Ecto neural progenitor cell (in vitro differentiated cells): ENCODE measurements at regions not wholly inside any gene's neighbourhood (a gene's known extent, or its start where the extent isn't known, plus 50 kb on each side); places are given as distances from the start of the nearest gene placed in this dataset.

Source experiments
- DNase-seq: peaks from one replicate; pipeline ENCODE4 v3.0.0-alpha.2; 2018; ENCODE audit warnings: low spot score

DNA sequence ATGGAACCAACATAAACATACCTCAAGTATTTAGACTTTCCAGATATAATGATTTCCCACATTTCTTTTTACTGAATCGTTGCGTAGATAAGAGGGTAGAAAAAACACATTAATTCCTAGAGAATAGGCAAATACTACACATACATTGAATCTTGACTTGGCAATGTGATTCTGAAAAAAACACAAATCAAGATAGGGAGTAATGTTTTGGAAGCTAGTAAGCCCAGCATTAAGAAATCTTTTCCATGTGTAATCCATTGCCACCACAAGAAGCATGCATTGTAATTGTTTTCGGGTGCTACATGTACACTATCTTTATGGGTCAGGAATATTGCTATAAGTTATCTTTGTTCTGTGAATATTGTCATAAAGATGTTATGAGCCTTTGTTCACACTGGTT is 269.8 kb upstream of the PDGFD start:
- no peak for DNase-seq

DNA sequence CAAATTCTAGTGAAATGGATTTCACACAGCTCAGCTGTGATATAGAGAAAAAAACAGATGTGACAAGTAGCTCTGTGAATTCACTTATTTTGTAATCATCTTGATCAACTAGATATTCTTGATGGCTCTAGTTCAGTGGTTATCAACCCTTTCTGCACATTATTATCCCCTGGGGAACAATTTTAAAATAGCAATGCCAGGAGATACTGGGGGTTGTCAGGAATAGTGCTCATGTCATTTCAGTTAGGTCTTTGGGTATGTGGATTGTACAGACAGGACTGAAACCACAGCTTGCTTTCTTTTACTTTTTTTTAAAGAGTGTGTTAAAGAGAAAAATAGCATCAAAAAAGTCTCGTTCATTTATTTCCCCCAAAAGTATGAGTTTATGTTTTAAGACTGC is 269.0 kb upstream of the PDGFD start:
- no peak for DNase-seq

- no peak for DNase-seq
These were observed 268.6 kb upstream of the PDGFD start for GRCh38 chr11:104432526-104432925.

DNA sequence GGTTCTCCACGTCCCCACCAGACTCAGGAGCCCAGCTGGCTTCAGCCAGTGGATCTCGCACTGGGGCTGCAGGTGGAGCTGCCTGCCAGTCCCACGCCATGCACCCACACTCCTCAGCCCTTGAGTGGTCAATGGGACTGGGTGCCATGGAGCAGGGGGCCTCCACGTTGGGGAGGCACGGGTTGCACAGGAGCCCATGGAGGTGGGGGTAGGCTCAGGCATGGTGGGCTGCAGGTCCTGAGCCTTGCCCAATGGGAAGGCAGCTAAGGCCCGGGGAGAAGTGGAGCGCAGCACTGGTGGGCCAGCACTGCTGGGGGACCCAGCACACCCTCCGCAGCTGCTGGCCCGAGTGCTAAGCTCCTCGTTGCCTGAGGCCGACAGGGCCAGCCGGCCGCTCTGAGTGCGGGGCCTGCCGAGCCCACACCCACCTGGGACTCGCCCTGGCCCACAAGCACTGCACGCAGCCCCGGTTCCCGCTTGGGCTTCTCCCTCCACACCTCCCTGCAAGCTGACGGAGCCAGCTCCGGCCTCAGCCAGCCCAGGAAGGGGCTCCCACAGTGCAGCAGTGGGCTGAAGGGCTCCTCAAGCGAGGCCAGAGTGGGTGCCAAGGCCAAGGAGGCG is 258.5 kb upstream of the PDGFD start:
- DNase-seq, result no peak

GRCh38 chr11:104410336-104410735 is 246.4 kb upstream of the PDGFD start:
- no peak for DNase-seq

GRCh38 chr11:104408630-104409029 is 244.7 kb upstream of the PDGFD start:
- DNase-seq, result no peak

DNA sequence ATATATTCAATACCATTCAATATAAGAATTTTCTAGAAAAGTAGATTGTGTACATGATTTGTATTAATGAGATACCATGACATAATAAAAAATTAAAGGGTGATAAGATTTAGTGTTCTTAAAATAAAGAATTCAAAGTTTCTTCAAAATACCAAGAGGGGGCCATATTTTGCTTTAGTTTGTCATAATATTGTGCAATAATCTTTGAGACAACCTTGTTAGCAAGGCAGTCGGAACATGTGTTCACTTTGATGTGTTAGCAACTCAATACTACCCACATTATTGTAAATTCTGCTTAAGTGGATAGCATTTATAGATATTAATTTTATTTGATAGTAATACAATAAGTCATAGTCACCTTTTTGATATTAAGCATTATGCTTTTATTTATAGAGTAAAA is 241.3 kb upstream of the PDGFD start:
- no peak for DNase-seq

DNA sequence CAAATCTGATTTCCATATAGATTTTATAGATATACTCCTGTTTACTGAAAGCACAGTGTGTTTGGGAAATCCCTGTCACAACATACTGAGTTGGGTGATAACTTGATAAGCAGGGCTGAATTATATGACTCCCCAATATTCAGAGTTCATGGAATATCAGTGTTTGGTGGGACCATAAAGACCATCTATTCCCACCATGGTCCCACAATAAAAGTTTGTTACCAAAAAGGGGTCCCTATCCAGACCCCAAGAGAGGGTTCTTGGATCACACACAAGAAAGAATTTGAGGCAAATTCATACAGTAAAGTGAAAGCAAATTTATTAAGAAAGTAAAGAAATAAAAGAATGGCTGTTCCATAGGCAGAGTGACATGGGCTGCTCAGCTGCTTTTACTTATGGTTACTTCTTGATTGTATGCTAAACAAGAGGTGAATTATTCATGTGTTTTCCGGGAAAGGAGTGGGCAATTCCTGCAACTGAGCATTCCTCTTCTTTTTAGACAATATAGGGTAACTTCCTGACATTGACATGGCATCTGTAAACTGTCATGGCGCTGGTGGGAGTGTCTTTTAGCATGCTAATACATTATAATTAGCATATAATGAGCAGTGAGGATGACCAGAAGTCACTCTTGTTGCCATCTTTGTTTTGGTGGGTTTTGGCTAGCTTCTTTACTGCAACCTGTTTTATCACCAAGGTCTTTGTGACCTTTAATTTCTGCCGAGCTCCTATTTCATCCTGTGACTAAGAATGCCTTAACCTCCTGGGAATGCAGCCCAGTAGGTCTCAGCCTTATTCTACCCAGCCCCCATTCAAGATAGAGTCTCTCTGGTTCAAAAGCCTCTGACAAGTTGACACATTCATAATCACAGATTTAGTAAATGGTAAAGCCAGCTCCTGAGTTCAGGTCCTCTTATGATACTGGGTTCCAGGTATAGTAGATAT is 240.6 kb upstream of the PDGFD start:
- DNase-seq, result no peak

DNA sequence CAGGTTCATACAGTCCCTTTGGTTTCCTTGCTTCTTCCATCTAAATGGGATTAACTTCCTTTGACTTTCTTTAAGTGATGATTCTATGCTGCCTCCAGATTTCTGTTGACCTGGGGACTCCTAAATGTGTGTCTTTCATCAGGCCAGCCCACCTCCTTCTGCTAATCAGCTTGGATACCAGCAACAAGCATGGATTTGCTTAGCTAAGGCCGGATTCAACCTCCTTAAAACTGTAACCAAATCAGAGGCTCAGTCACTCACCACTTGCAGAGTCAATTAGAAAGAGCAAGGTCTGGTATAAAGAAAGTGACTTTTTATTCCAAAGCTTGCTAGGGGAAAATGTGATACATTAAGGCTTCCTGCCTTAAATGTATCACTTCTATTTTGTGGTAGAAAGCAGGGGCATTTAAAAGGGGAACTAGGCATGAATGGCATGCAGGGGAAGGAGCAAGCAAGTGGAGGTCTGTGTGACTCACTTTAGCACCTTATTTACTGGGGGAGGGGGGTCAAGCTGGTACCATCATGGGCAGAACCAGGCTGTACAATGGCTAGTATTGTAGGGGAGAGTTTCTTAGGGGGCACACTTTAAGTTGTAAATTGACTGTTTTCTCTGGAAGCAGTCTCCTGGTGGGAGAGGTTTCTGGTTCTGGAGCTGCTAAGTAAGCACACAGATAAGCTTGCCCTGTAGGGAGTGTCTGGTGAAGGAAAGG is 239.0 kb upstream of the PDGFD start:
- no peak for DNase-seq

GRCh38 chr11:104394508-104394907 is 230.6 kb upstream of the PDGFD start:
- DNase-seq, result no peak

- DNase-seq, result no peak
These were observed 226.7 kb upstream of the PDGFD start for GRCh38 chr11:104390651-104391050.

GRCh38 chr11:104385884-104386283 is 221.9 kb upstream of the PDGFD start:
- DNase-seq, result no peak

DNA sequence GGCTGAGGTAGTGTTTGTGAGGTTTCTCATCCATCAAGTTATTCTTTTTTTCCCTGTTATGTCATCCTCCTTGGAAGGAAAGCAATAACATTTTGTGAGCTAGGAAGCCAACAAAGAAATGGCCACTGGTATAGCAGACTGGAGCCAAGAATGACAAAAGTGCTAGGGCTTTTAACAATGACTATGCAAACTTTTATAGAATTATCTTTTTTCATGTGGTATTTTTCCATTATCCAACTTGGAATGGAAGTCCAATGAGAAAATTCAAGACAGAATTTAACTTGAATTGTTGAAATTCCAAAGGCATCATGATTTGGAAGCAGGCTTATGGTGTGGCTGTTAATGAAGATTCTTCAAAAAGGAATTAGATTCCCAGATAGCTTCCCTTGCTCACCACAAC is 216.4 kb upstream of the PDGFD start:
- DNase-seq, result no peak

- DNase-seq, result no peak
These were observed 208.2 kb upstream of the PDGFD start for GRCh38 chr11:104372111-104372510.

GRCh38 chr11:104370478-104370877 is 206.5 kb upstream of the PDGFD start:
- DNase-seq, result no peak

DNA sequence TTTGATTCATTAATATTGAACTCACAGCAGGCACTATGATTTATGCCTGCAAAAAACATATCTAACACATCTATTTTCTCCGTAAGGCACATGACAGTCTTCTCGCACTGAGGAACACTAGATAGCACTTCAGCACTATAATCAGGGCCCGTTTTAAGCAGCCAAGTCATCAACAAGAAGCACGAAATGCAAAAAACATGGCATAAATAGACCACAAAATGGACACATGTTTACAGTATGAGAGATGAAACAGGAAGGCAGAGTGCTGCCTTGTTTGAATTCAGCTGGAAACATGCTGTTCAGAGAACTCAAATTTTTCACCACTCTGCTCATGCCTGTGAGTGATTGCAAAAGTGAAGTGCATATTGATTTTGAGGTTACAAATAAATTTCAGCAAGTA is 205.8 kb upstream of the PDGFD start:
- DNase-seq, result no peak

GRCh38 chr11:104366321-104366734 is 202.4 kb upstream of the PDGFD start:
- no peak for DNase-seq

DNA sequence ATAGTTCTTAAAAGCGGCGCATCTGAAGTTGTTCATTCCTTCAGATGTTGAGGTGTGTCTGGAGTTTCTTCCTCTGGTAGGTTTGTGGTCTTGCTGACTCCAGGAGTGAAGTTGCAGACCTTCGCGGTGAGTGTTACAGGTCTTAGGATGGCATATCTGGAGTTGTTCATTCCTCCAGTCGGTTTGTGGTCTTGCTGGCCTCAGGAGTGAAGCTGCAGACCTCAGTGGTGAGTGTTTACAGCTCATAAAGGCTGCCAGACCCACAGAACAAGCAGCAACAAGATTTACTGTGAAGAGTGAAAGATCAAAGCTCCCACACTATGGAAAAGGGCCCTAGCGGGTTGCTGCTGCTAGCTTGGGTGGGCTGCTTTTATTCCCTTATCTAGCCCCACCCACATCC is 201.7 kb upstream of the PDGFD start:
- DNase-seq, result no peak

- DNase-seq, result no peak
These were observed 198.0 kb upstream of the PDGFD start for GRCh38 chr11:104361975-104362374.

GRCh38 chr11:104352036-104352435 is 188.1 kb upstream of the PDGFD start:
- no peak for DNase-seq

DNA sequence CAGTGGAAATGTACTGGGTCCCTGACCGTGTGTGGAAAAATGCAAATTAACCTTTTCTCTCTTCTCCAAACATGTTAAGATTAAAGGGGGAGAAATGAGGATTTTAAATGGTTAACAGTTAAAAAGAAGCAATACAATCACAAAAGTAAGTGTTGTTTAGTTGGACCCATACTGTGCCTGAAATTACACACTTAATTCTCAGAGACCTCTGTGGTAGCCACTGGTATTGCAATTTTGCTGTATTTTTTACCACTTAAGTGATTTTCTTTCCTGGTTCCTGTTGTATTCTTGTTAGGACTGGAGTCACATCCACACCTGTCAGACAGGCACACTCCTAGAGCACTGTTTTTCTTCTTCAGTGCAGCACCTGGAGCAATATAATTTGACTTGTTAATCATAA is 179.6 kb upstream of the PDGFD start:
- no peak for DNase-seq

GRCh38 chr11:104340590-104340989 is 176.6 kb upstream of the PDGFD start:
- DNase-seq, result no peak

DNA sequence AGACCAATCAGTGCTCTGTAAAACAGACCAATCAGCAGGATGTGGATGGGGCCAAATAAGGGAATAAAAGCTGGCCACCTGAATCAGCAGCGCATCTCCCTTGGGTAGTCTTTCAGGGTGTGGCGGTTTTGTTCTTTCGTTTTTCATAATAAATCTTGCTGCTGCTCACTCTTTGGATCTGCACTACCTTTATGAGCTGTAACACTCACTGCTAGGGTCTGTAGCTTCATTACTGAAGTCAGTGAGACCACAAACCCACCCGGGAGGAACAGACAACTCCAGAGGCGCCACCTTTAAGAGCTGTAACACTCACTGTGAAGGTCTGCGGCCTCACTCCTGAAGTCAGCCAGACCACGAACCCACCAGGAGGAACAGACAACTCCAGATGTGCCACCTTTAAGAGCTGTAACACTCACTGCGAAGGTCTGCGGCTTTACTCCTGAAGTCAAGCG is 175.5 kb upstream of the PDGFD start:
- DNase-seq, result no peak
